Forelimb muscle (tissue), 1 donor: ENCODE measurements at regions not wholly inside any gene's neighbourhood (a gene's known extent, or its start where the extent isn't known, plus 50 kb on each side); places are given as distances from the start of the nearest gene placed in this dataset.

ENCODE experiments used
- DNase-seq: peaks from one replicate; pipeline ENCODE4 v3.0.0-alpha.2; 2013; ENCODE audit warnings: low read depth

DNA sequence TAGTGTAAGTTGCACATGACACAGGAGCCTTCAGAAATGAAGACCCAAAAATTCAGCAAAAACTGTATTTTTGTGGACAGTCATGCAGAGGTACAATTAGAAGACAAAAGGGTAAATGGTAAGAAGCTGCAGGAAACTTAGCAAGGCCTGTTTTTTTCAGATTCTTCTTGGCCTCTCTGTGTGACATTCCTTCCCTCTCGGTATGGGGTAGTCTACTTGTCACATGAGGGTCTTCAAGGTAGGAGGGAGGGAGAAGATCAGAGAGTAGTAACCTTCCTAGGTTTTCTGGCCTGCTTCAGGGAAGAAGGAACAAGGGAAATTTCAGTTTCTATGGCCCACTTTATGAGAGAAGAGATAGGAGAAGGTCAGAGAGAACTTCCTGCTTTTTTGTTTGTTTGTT, 230.4 kb upstream of the PPP1R2C start:
- no peak for DNase-seq

DNA sequence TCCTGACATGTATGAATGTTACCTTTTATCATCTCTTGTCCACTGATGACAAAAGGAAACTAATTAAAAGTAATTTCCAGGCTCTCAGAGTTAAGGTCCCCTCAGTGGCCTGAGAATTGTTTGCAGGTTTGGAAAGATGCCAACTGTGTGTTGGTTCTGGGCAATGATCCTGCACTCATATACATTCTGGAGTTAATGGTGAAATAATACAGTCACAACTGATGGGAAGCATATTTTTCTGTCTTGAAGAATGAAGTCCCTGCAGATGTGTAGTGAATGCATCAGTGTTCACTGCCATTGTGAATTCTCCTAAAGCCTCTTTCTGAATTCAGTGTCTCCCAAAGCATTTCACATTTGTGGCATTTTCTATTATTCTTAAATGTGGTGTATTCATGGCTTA, 238.1 kb upstream of the PPP1R2C start:
- no peak for DNase-seq

DNA sequence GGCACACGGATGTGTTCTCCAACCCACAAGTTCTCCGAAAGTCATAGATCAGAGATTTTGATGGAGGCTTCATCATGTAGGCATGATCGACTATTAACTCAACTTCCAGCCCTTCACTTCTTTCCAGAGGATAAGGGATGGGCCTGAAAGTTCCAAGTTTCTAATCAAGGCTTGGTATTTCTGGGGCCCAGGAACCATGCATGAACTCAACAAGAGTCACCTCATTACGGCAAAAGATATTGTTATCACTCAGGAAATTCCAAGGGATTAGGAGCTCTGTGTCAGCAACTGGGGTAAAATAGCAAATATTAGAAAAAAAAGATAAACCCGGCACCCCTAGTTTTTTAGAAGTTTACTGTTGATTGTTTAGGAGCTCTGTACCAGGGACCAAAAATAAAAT, 240.1 kb upstream of the PPP1R2C start:
- DNase-seq: no peak

DNA sequence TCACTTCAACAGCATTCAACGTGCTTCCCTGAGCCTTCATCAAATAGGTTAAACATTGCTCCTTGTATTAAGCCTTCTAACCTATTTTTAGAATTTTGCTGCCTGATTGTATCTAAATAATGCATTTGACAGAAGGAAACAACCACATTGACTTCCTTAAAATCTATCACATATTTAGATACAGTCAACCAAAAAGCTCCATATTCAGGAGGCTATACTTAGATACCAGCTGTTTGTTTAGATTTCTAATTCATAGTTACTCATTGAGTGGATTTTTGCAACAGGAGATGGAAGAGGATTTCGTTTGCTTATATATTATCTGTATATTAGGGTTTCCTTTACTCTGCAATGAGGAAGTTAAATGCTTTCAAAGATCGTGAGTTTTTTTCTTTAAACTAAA, 241.1 kb upstream of the PPP1R2C start:
- DNase-seq: no peak

DNA sequence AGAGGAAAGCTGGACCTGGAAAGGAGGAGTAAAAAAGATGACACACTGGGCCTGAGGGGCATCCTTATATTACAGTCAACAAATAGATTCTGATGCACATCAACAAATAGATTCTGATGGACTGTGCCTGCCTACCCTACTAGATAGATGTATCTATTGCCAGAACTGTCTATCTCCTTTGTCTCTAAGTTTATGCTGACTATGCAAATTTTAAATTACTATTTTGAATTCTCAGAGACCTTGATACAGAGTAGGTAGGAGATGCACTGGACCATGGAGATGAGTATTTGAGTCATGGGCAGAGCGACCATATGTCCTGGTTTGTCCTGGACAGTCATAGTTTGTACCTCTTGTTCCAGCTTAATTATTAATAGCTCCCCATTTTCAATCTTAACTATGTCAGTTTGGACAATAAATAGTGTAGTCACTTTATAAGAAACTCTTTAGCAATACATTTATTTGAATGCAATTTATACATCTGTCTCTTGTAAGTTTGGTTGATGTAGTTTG, 247.9 kb upstream of the PPP1R2C start:
- DNase-seq: no peak

DNA sequence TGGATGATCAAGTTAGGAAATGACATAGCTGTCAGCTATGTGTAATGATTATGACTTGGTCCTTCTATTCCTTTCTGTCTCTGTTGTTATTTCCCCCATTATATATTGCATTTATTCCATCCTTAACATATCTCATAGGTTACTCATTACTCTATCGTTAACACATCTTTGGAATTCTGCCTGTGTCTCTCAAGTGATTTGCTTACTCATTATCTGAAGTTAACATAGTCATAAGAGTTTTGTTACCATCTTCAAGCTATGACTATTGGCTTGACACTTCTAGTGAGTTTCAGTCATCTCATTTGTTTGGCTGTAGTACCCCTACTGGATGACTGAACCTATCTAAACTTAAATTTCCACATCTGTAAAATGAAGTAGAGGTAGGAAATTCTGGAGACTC, 286.1 kb upstream of the PPP1R2C start:
- DNase-seq: no peak

DNA sequence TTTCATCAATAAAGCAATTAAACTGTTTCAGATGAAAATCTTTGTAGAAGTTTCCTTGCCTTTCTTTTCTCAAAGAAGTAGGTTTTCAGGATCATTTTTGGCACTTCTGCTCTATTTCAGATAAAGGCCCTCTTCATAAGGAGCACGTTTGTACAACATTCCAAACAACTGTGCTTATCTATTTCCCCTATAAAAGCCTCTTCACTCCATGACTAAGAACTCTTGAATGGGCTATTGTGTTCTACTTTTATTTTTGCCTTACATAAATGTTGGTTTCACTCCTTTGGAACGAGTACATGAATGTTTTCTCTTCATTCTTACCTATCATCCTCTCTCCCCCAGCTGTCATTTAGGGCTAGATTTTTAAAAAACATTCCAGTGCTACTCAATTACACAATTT, 288.0 kb upstream of the PPP1R2C start:
- DNase-seq: no peak

DNA sequence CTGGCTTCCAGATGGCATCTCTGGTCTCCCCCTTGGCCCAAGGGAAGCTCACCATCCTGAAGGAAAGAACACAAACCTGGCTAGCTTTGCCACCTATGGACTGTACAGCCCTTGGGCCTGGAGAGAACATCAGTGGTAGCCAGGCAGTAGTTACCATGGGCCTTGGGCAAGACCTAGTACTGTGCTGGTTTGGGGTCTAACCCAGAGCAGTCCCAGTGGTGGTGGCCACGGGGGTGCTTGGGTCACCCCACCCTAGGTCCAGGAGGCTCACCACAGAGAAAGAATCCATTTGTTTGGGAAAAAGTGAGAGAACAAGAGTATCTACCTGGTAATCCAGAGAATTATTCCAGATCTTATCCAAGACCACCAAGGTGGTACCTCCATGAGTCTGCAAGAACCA, 290.7 kb upstream of the PPP1R2C start:
- no peak for DNase-seq

DNA sequence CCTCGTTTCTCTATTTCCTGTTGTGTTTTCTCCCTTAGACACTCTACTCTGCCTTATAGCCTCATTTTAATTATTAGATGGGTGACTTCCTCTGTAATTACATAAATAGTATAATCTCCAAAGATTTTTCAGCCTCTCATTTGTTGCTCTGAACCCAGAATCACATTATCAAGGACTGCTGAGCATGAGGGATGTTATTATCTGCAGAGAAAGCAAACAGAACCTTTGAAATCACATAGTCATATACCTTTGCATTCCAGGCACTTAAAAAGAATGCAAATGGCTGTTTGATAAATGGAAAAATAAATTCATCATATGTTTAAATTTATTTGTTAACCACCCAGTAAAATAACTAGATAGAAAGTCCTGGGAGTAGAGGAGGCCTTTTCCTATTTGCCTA, 305.1 kb upstream of the PPP1R2C start:
- DNase-seq: no peak

DNA sequence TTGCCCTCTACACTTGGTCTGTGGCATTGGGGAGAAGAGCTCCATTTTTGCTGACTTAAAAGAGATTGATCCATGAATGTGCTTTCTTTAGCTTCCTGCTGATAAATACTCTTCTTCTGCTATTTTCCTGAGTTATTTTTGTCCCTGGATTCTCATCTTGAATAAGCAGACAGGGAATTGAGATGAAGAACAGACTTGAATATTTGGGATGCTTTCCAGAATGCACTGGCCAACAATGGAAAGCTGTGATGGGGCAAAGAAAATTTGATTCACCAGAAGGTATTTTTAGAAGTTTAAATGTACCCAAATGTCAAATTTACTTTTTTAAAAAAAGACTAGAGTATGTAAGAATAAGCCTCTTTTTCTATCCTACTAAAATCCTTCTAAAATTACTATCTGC, 309.9 kb upstream of the PPP1R2C start:
- no peak for DNase-seq

DNA sequence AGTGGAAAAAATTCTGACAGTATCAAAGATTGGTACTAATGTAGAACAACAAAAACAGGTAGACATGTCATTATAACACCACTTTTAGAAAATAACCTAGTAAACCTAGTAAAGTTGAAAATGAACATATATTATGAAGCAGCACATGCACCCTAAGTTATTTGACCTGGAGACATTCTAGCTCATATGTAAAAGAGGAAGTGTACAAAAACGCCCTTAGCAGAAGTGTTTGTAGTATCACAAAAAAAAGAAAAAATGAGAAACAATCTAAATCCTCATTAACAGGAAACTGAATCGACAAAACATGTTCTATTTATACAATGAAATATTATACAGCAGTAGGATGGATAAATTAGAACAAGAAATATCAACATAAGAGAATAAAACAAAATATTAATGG, 318.9 kb upstream of the PPP1R2C start:
- DNase-seq: no peak

DNA sequence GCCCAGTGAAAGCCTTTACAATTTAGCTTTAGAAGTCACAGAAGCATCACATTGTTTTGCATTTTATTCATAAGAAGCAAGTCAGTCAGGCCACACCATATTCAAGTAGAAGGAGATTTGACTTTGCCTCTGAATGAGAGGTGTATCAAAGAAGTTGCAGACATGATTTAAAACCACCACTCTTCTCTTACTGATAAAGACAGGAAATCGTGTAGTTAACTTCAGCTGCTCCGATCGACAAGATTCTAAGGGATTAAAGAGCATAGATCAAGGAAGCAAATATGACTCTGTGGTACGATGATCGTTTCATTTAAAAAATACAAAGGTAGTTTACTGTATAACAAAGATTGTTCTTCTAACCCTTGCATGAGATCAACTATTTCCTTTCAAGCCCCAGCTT, 328.0 kb upstream of the PPP1R2C start:
- no peak for DNase-seq

DNA sequence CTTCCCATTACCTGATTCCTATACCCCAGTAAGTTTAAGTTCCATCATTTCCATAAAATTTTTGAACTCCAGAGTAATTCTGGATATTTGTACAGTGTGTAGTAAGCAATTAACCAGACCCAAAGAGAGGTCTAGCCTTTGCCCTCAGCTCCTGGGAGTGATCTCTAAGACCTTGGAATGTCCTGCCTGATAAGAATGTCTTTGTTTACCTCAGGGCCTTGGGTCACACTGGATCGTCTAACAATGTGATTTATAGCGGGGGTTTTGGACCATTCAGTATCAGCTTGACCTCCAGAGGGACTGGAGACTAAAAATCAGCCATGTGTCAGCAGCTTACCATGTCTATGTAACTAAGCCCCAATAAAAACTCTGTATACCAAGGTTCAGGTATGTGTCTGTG, 330.9 kb upstream of the PPP1R2C start:
- no peak for DNase-seq

DNA sequence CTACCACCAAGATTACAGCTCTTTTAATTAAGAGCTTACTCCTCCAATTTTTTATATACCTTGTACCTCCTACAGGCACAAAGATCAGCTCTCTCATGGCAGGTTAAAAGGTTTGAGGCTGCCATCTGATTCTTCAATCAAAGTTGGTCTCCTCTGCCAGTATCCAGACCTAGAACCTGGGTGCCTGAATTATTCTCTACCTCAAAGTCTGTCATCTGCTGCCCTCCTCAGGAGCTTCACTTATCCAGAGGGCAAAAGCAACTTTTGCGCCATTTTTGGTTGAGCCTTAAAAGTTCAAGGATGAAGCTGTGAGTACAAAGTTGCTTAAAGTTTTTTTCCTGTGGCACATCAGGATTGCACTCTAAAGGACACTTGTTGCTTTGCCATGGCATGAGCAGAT, 343.7 kb upstream of the PPP1R2C start:
- DNase-seq: no peak

DNA sequence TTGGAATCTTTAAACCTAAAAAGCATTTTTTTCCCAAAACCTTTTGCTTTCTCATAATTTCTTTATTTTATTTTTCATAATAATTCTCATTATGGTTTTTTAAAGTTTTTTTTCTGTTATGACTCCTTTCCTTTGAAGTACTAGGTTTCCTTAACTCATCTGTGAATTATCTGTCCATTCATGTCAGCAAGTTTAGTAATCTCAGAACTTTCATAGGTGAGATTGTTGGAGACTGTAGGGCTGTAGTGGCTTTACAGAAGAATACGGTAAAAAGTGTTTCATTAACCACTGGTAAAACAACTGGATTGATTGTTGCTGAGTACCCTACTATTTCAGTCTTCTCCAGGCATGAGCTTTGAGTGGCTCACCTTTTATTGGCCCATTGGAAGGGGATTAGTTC, 361.7 kb upstream of the PPP1R2C start:
- no peak for DNase-seq

DNA sequence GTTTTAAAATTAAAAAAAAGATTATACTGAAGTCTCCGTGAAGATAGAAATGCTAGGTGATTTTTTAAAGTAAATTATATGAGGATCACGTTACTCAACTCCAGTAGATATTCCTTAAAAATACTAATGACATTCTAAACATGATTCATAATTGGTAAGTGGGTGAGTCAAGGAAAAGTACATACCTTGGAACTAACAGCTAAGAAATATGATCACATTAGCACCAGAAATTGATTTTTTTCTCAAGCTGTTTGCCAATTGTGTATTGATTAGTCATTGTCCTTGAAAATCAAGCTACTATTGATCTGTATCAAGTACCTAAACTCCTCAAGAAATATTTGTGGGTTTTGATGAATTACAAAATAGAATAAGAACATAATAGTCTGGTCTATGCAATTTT, 362.6 kb upstream of the PPP1R2C start:
- DNase-seq: no peak

DNA sequence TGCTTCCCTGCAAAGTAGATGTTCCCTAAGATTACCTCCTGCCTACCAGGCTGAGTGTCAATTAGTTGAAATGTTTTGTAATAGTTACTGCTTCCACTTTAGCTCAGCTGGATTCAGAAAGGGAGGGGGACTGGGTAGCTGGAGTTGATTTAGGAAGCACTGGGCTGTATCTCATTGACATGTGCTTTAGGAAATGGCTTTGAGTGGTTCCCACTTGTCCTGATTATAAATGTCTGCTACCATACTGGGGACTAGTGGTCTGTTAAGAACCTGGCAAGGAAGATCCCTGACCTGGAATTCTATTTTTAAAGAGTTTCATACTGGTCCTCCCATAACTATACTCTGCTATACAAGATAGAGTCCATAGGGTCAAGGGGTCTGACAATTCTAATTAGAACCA, 363.9 kb upstream of the PPP1R2C start:
- no peak for DNase-seq

DNA sequence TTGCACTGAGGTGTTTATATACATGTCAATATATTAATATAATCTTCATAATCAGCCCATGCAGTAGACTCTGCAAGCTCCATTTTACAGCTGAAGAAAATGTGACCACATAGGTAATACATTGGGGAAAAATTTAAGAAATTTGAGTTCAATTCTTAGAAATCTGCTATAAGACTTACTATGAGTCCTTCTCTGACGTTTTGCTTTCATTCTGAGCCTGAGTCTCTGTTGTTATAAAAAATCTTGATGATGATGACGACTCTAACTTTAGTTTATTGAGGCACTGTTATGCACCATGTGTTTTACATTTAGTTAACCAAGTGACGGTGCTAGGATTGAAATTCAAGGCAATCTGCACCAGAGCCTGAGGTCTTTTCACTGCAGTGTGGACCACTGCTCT, 370.3 kb upstream of the PPP1R2C start:
- DNase-seq: no peak

DNA sequence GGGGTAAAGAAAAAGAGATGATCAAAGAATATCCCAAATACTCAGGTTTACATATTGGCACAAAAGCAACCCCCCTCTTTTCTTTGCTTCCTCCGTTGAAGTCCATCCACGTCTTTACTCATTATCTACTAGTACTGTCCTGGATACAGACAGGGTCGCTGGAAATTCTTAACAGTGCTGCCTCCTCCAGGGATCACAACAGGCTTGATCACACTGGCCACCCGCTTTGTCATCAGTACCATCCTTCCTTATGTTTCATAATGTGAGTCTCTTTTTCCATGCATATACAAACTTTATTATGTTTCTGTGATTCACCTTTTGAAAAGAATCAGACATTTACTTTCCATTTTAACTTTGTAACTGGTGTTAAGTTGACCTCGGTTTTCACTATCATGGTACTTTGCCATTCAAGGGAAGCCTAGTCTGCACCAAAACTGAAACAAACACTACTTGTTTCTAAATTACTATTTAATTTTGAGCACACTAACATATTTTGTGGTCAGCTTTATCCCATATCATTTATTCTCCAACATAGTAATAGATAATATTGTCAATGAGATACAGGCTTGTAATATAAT, 387.5 kb upstream of the PPP1R2C start:
- DNase-seq: no peak

DNA sequence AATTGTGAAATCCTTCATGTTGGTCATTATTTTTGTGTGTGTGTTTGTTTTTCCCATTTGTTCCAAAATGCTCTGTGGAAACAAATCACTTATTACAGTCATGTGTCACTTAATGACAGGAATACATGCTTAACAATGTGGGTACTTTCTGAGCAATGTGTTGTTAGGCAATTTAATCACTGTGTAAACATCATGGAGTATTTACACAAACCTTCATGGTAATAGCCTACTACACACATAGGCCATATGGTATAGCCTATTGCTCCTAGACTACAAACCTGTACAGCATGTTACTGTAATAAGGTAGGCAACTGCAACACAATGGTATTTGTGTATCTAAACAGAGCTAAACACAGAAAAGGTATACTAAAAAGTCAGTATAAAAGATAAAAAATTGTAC, 388.9 kb upstream of the PPP1R2C start:
- no peak for DNase-seq

DNA sequence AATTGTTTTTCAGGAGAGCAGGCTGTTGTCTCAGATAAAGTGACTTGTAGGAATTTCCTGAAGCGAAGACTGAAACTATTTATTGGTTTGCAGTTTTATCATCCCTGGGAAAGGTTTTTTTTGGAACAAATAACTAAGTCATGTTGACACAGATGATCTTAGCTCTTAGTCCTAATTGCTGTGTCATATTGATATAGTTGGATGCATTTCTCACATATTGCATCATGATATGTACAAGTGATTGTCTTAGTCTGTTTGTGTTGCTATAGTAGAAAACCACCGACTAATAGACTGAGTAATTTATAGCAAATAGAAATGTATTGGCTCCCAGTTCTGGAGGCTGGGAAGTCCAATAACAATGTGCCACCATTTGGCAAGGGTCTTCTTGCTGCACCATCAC, 397.5 kb upstream of the PPP1R2C start:
- DNase-seq: no peak

DNA sequence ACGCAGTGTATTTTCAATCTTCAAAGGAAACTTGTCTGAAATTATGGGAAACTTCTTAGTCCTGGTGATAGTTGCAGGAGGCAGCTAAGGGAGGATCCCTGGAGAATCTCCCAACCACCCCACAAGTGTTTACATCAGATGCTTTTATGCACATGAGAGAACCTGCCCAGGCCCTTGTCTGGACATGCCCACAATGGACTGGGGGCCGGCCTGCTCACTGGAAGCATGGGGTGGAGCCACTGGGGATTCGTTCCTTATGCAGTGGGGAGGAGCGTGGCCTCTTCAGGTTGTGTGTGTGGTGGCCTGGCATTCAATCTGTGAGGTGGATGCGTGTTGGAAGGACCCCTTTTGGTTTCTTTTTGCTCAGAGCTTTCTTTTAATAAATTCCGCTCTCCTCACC, 398.7 kb upstream of the PPP1R2C start:
- no peak for DNase-seq

DNA sequence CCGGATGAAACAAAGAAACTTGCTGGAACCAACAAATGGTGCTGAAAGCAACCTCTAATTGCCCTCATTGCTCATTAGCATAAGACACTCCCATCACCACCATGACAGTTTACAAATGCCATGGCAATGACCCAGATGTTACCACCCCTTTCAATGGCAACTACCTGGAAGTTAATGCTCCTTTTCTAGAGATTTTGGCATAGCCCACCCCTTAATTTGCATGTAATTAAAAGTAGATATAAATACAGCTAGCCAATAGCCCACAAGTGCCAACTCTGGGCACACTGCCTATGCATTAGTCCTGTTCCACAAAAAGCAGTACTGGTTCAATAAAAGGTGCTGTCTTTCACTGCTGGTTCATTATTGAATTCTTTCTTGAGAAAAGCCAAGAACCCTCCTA, 410.3 kb upstream of the PPP1R2C start:
- no peak for DNase-seq

DNA sequence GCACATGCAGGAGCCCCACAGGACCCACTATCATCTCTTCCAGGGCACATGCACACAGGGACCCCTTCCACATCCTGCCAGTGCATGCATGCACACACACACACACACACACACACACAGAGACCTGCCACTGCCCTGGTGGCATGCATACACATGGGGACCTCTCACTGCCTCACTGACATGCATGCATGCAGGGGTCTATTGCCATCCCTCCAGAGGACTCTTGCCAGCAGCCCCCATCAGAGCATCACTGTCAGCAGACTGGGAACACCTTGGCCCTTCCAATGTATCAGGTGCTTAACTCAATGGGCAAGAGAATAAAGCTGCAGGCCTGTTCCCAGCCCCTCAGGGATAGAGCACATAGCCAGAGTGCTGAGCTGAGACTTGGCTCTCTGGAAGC, 433.6 kb upstream of the PPP1R2C start:
- no peak for DNase-seq

DNA sequence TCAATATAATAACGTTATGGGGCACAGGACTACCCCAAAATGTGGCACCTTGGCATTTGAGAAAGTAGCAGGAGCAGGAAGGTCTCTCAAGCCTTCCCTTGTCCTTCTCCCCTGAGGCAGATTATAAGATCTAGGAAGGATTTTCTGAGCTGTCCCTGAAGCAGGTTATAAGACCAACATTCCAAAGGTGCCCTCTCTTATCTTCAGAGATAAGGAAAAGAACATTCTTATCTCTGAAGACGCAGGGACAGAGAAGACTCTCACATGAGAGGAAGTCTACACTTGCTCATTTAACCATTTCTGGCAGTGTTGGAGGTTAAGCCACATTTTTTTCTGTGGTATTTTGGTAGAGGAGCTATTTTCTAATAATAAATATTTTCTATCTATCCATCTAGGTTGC, 437.9 kb upstream of the MAOA start:
- no peak for DNase-seq
